Fibroblast of lung (primary cell): ENCODE measurements at regions not wholly inside any gene's neighbourhood (a gene's known extent, or its start where the extent isn't known, plus 50 kb on each side); places are given as distances from the start of the nearest gene placed in this dataset.

Experiments used
- DNase-seq, 2 donors: peaks; one replicate each; pipeline versions ENCODE4 v3.0.0 to v3.0.0-alpha.2; 2010; ENCODE audit warnings: low read depth in 2 of 2
- H2AFZ ChIP-seq: 2 replicates; pipeline ENCODE4 v1.5.1; 2012; ENCODE audit warnings: low read length, control low read depth, inconsistent platforms
- H3K27ac ChIP-seq: 2 replicates; pipeline ENCODE4 v1.5.1; 2011; ENCODE audit warnings: low read length, control low read depth; ENCODE audit not compliant: insufficient read depth
- H3K27me3 ChIP-seq: 2 replicates; pipeline ENCODE4 v1.5.1; 2011; ENCODE audit warnings: mild to moderate bottlenecking, low read length; ENCODE audit not compliant: control insufficient read depth, insufficient read depth
- H3K36me3 ChIP-seq: 2 replicates; pipeline ENCODE4 v1.5.1; 2011; ENCODE audit warnings: low read length; ENCODE audit not compliant: control insufficient read depth, insufficient read depth
- H3K4me1 ChIP-seq: 2 replicates; pipeline ENCODE4 v1.5.1; 2011; ENCODE audit warnings: low read length; ENCODE audit not compliant: control insufficient read depth, insufficient read depth; ENCODE audit errors: extremely low read depth
- H3K4me2 ChIP-seq: 2 replicates; pipeline ENCODE4 v1.5.1; 2011; ENCODE audit warnings: low read length, control low read depth; ENCODE audit not compliant: insufficient read depth; ENCODE audit errors: extremely low read depth
- H3K4me3 ChIP-seq, 4 experiments: fragments of 200-600 bp in 1 of 4; sonication (generic) in 1 of 4; replicated peaks in 1 of 4; 2 replicates each; pipeline ENCODE4 v1.5.1; 2011 to 2016; ENCODE audit warnings: low read length in 4 of 4, low read depth in 3 of 4, mild to moderate bottlenecking in 3 of 4, control low read depth in 2 of 4, inconsistent platforms in 1 of 4, mixed read lengths in 1 of 4; ENCODE audit not compliant: insufficient read depth in 1 of 4; ENCODE audit errors: control extremely low read depth in 1 of 4
- H3K79me2 ChIP-seq: 2 replicates; pipeline ENCODE4 v1.5.1; 2012; ENCODE audit warnings: mild to moderate bottlenecking, low read length, inconsistent platforms; ENCODE audit not compliant: control insufficient read depth, insufficient read depth
- H3K9ac ChIP-seq: 2 replicates; pipeline ENCODE4 v1.5.1; 2011; ENCODE audit warnings: mild to moderate bottlenecking, low read length, control low read depth; ENCODE audit not compliant: insufficient read depth
- H3K9me3 ChIP-seq: 2 replicates; pipeline ENCODE4 v1.5.1; 2012; ENCODE audit warnings: low read depth, low read length; ENCODE audit not compliant: control insufficient read depth, insufficient read depth
- H4K20me1 ChIP-seq: 2 replicates; pipeline ENCODE4 v1.5.1; 2011; ENCODE audit warnings: low read length; ENCODE audit not compliant: control insufficient read depth, insufficient read depth; ENCODE audit errors: extremely low read depth
- EZH2 ChIP-seq: IDR thresholded peaks from 2 replicates; pipeline ENCODE4 v1.5.1; 2012; ENCODE audit warnings: low read length, control low read depth, mild to moderate bottlenecking; ENCODE audit errors: missing control alignments
- TF ChIP-seq, protein P1 (sequence below), 2 donors: IDR thresholded peaks in 1 of 2; conservative IDR thresholded peaks in 1 of 2; 1 replicate in 1 of 2; 2 replicates in 1 of 2; pipeline ENCODE4 v1.5.1; 2011 to 2012; ENCODE audit warnings: low read length in 2 of 2, control low read depth in 1 of 2, inconsistent platforms in 1 of 2, low read depth in 1 of 2, mild to moderate bottlenecking in 1 of 2

DNA sequence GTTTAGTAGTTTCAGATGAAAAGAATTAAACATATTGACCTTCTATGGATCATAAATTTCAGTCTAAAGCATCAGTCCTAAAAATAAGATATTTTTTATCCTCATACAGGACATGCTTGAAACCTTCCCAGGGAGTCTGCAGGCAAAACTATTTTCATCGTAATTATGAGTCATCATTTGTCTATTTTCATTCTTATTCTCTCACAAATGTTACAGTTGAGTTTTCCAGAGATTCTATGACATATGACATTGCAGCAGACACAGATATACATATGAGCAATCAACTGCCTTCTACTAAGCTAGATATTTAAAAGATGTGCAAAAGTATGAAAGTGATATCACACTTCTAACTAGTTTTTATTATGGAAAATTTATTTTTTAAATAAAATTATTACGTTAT lies 398.0 kb downstream of the MAGEB5 start:
- Histone ChIP-seq H3K9ac (no peak overlapping the region), H4K20me1 (no peaks in the 10 kb centered on the region), H3K27me3 (no peaks in the 10 kb centered on the region), H3K27ac (no peak overlapping the region), H3K4me3 (no peak overlapping the region), H2AFZ (no peak overlapping the region), H3K79me2 (no peaks in the 10 kb centered on the region), H3K4me2 (no peak overlapping the region), H3K9me3 (no peaks in the 10 kb centered on the region), H3K4me1 (no peaks in the 10 kb centered on the region), H3K36me3 (no peaks in the 10 kb centered on the region)
- peak in 1 of 2 donors; percentile 39 for DNase-seq
- TF ChIP-seq, protein P1, sequence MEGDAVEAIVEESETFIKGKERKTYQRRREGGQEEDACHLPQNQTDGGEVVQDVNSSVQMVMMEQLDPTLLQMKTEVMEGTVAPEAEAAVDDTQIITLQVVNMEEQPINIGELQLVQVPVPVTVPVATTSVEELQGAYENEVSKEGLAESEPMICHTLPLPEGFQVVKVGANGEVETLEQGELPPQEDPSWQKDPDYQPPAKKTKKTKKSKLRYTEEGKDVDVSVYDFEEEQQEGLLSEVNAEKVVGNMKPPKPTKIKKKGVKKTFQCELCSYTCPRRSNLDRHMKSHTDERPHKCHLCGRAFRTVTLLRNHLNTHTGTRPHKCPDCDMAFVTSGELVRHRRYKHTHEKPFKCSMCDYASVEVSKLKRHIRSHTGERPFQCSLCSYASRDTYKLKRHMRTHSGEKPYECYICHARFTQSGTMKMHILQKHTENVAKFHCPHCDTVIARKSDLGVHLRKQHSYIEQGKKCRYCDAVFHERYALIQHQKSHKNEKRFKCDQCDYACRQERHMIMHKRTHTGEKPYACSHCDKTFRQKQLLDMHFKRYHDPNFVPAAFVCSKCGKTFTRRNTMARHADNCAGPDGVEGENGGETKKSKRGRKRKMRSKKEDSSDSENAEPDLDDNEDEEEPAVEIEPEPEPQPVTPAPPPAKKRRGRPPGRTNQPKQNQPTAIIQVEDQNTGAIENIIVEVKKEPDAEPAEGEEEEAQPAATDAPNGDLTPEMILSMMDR (conservative IDR thresholded peaks at IDR 0.05 in 1 of 2, IDR thresholded peaks at IDR 0.05 in 1 of 2; ENCODE audit: low read depth in 1 of 2, low read length in 2 of 2), result no peak
- no peak for TF ChIP-seq EZH2

DNA sequence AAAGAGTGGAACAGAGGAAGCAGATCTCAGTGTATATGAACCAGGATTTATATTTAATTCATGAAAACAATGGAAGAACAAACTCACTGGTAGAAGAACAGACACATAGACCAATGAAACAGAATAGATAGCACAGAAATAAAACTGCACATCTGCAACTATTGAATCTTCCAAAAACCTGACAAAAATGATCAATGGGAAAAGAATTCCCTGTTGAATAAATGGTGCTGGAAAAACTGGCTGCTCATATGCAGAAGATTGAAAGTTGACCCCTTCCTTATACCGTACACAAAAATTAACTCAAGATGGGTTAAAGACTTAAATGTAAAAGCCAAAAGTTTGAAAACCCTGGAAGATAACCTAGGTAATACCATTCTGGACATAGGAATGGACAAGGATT lies 391.0 kb downstream of the MAGEB5 start:
- Histone ChIP-seq H3K4me1 (no peaks in the 10 kb centered on the region), H3K79me2 (no peaks in the 10 kb centered on the region), H3K9me3 (no peaks in the 10 kb centered on the region), H3K36me3 (no peaks in the 10 kb centered on the region), H3K27me3 (no peaks in the 10 kb centered on the region), H3K9ac (no peak overlapping the region), H2AFZ (no peak overlapping the region), H3K27ac (no peak overlapping the region), H3K4me2 (no peak overlapping the region), H4K20me1 (no peaks in the 10 kb centered on the region), H3K4me3 (no peak overlapping the region)
- DNase-seq, result no peak
- no peak for TF ChIP-seq EZH2
- TF ChIP-seq, protein P1 (conservative IDR thresholded peaks at IDR 0.05 in 1 of 2, IDR thresholded peaks at IDR 0.05 in 1 of 2; ENCODE audit: low read depth in 1 of 2, low read length in 2 of 2), result no peak

DNA sequence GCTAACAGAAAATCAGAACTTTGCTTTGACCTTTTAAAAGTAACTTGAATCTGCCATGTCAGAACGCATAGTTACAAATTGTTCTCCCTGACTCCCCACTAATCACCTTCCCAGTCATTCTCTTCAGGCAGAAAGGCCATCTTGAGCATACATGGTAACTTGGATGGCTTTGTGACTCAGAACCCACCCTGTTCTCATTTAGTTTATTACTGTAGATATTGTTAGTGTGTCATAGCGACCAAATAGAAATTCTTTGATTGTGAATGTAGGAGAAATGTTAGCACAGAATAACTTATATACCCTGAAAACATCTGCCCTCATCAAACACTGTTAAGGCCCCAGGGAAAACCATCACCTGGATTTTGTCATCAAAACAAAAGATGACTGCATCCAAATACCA lies 382.0 kb downstream of the MAGEB5 start:
- Histone ChIP-seq H3K36me3 (no peaks in the 10 kb centered on the region), H3K4me2 (no peak overlapping the region), H3K4me1 (no peaks in the 10 kb centered on the region), H3K79me2 (no peaks in the 10 kb centered on the region), H3K27ac (no peak overlapping the region), H4K20me1 (no peaks in the 10 kb centered on the region), H3K27me3 (no peaks in the 10 kb centered on the region), H3K9me3 (no peaks in the 10 kb centered on the region), H2AFZ (no peak overlapping the region), H3K9ac (no peak overlapping the region), H3K4me3 (no peak overlapping the region)
- DNase-seq, result no peak
- TF ChIP-seq, protein P1 (conservative IDR thresholded peaks at IDR 0.05 in 1 of 2, IDR thresholded peaks at IDR 0.05 in 1 of 2; ENCODE audit: low read depth in 1 of 2, low read length in 2 of 2), result no peak
- no peak for TF ChIP-seq EZH2
